SK-N-SH treated with all-trans-retinoic acid at 6 μM for 48 hours (cell line): ENCODE measurements at regions not wholly inside any gene's neighbourhood (a gene's known extent, or its start where the extent isn't known, plus 50 kb on each side); places are given as distances from the start of the nearest gene placed in this dataset.

ENCODE experiments used
- ATAC-seq: fragments of 200-7000 bp; cut with Tn5 transposase; 3 replicates; pipeline ENCODE4 v1.9.1; 2020; ENCODE audit warnings: mild to moderate bottlenecking, moderate library complexity
- BACH2 ChIP-seq: fragments of 250-450 bp; sonication (Bioruptor Pico); IDR thresholded peaks from 2 replicates; pipeline ENCODE4 v1.9.0; 2021; ENCODE audit warnings: mild to moderate bottlenecking, borderline replicate concordance
- CSDC2 ChIP-seq: fragments of 250-450 bp; sonication (Bioruptor Pico); IDR thresholded peaks from 2 replicates; pipeline ENCODE4 v1.5.0; 2020; ENCODE audit warnings: mild to moderate bottlenecking, moderate library complexity
- CSRNP3 ChIP-seq: fragments of 250-450 bp; sonication (Bioruptor Pico); IDR thresholded peaks from 2 replicates; pipeline ENCODE4 v1.5.1; 2021; ENCODE audit warnings: mild to moderate bottlenecking, moderate library complexity
- ESRRG ChIP-seq: fragments of 250-450 bp; sonication (Bioruptor Pico); IDR thresholded peaks from 2 replicates; pipeline ENCODE4 v1.6.1; 2021; ENCODE audit warnings: mild to moderate bottlenecking
- GLIS3 ChIP-seq: fragments of 250-450 bp; sonication (Bioruptor Pico); IDR thresholded peaks from 2 replicates; pipeline ENCODE4 v1.5.0; 2020; ENCODE audit warnings: mild to moderate bottlenecking, moderate library complexity
- ISL1 ChIP-seq: fragments of 250-450 bp; sonication (Bioruptor Pico); IDR thresholded peaks from 2 replicates; pipeline ENCODE4 v2.1.2; 2022; ENCODE audit warnings: mild to moderate bottlenecking, moderate library complexity
- OSR1 ChIP-seq: fragments of 250-450 bp; sonication (Bioruptor Pico); IDR thresholded peaks from 2 replicates; pipeline ENCODE4 v1.8.0; 2022; ENCODE audit warnings: moderate library complexity, mild to moderate bottlenecking, inconsistent platforms
- POU6F1 ChIP-seq: fragments of 250-450 bp; sonication (Bioruptor Pico); IDR thresholded peaks from 2 replicates; pipeline ENCODE4 v1.8.0; 2021; ENCODE audit warnings: low read depth, mild to moderate bottlenecking, moderate library complexity, borderline replicate concordance
- PPARA ChIP-seq: fragments of 250-450 bp; sonication (Bioruptor Pico); IDR thresholded peaks from 2 replicates; pipeline ENCODE4 v1.5.0; 2020; ENCODE audit warnings: mild to moderate bottlenecking, borderline replicate concordance
- RARB ChIP-seq: fragments of 250-450 bp; sonication (Bioruptor Pico); IDR thresholded peaks from 2 replicates; pipeline ENCODE4 v1.8.0; 2021; ENCODE audit warnings: mild to moderate bottlenecking, moderate library complexity
- SNAI2 ChIP-seq: fragments of 250-450 bp; sonication (Bioruptor Pico); IDR thresholded peaks from 2 replicates; pipeline ENCODE4 v1.5.0; 2020; ENCODE audit warnings: mild to moderate bottlenecking, moderate library complexity
- TCF4 ChIP-seq: fragments of 250-450 bp; sonication (Bioruptor Pico); IDR thresholded peaks from 2 replicates; pipeline ENCODE4 v1.8.0; 2021; ENCODE audit warnings: mild to moderate bottlenecking, moderate library complexity, borderline replicate concordance
- TOX ChIP-seq: fragments of 250-450 bp; sonication (Bioruptor Pico); IDR thresholded peaks from 2 replicates; pipeline ENCODE4 v1.8.0; 2021; ENCODE audit warnings: mild to moderate bottlenecking, moderate library complexity, borderline replicate concordance
- TSHZ2 ChIP-seq: fragments of 250-450 bp; sonication (Bioruptor Pico); IDR thresholded peaks from 2 replicates; pipeline ENCODE4 v1.5.0; 2020; ENCODE audit warnings: mild to moderate bottlenecking, moderate library complexity
- ZC3H10 ChIP-seq: fragments of 250-450 bp; sonication (Bioruptor Pico); IDR thresholded peaks from 2 replicates; pipeline ENCODE4 v1.5.1; 2021; ENCODE audit warnings: mild to moderate bottlenecking, moderate library complexity
- ZFP3 ChIP-seq: fragments of 250-450 bp; sonication (Bioruptor Pico); IDR thresholded peaks from 2 replicates; pipeline ENCODE4 v1.5.0; 2020; ENCODE audit warnings: mild to moderate bottlenecking, moderate library complexity
- ZFP30 ChIP-seq: fragments of 450-650 bp; formaldehyde crosslinking; IDR thresholded peaks from 2 replicates; pipeline ENCODE4 v1.5.0; 2022; ENCODE audit warnings: mild to moderate bottlenecking, moderate library complexity
- ZNF565 ChIP-seq: fragments of 450-650 bp; formaldehyde crosslinking; conservative IDR thresholded peaks from 2 replicates; pipeline ENCODE4 v1.5.0; 2020; ENCODE audit warnings: low read depth, mild to moderate bottlenecking, moderate library complexity
- ZNF70 ChIP-seq: fragments of 450-650 bp; formaldehyde crosslinking; IDR thresholded peaks from 2 replicates; pipeline ENCODE4 v1.5.0; 2020; ENCODE audit warnings: mild to moderate bottlenecking, moderate library complexity
- ZNF8 ChIP-seq: fragments of 450-650 bp; formaldehyde crosslinking; IDR thresholded peaks from 2 replicates; pipeline ENCODE4 v1.5.0; 2020; ENCODE audit warnings: mild to moderate bottlenecking, moderate library complexity

- no peak for ATAC-seq
- TF ChIP-seq ZNF70 (no peak), BACH2 (CRISPR knock-in tag) (no peak)
Measured at GRCh38 chr17:5687646-5688045, 103.3 kb upstream of the NLRP1 start.

- no peak for TF ChIP-seq ZNF8 (CRISPR knock-in tag)
- TF ChIP-seq ZFP3: no peak
- no peak for TF ChIP-seq RARB (CRISPR knock-in tag)
- no peak for ATAC-seq
Measured at GRCh38 chr17:5693821-5694220, 109.5 kb upstream of the NLRP1 start.

GRCh38 chr17:5694551-5694950 is 110.2 kb upstream of the NLRP1 start:
- no peak for TF ChIP-seq ZFP30 (CRISPR knock-in tag)
- no peak for TF ChIP-seq TSHZ2 (CRISPR knock-in tag)
- no peak for TF ChIP-seq SNAI2 (CRISPR knock-in tag)
- TF ChIP-seq TOX: no peak
- TF ChIP-seq RARB (CRISPR knock-in tag): no peak
- ATAC-seq: no peak

- TF ChIP-seq TCF4 (CRISPR knock-in tag) (no peak), PPARA (CRISPR knock-in tag) (no peak), CSRNP3 (CRISPR knock-in tag) (no peak), GLIS3 (no peak), POU6F1 (no peak), ZNF70 (no peak), ISL1 (CRISPR knock-in tag) (no peak), CSDC2 (no peak), RARB (CRISPR knock-in tag) (no peak), TSHZ2 (CRISPR knock-in tag) (no peak), ZNF565 (CRISPR knock-in tag) (no peak), OSR1 (CRISPR knock-in tag) (no peak), ZFP30 (CRISPR knock-in tag) (no peak), ZFP3 (no peak), ZC3H10 (CRISPR knock-in tag) (no peak)
- ATAC-seq: no peak
Measured at GRCh38 chr17:5695480-5695879, 111.2 kb upstream of the NLRP1 start.

- no peak for ATAC-seq
- TF ChIP-seq CSRNP3 (CRISPR knock-in tag): no peak
- TF ChIP-seq GLIS3: no peak
- TF ChIP-seq ISL1 (CRISPR knock-in tag): no peak
- TF ChIP-seq ESRRG: no peak
- TF ChIP-seq ZNF8 (CRISPR knock-in tag): no peak
- no peak for TF ChIP-seq TSHZ2 (CRISPR knock-in tag)
- no peak for TF ChIP-seq ZFP3
- TF ChIP-seq ZFP30 (CRISPR knock-in tag): no peak
- no peak for TF ChIP-seq SNAI2 (CRISPR knock-in tag)
Measured at GRCh38 chr17:5698959-5699358, 114.7 kb upstream of the NLRP1 start.
